ENCODE measurements at regions not wholly inside any gene's neighbourhood (a gene's known extent, or its start where the extent isn't known, plus 50 kb on each side); places are given as distances from the start of the nearest gene placed in this dataset.
"Not testable (repeated sequence)": the region's sequence is repeated elsewhere in the genome, so short reads cannot be mapped to it uniquely, and the experiment has no call there.

GRCh38 chr9:135307919-135308318, 171.7 kb upstream of the PPP1R26 start:
- TF ChIP-seq, protein P1, sequence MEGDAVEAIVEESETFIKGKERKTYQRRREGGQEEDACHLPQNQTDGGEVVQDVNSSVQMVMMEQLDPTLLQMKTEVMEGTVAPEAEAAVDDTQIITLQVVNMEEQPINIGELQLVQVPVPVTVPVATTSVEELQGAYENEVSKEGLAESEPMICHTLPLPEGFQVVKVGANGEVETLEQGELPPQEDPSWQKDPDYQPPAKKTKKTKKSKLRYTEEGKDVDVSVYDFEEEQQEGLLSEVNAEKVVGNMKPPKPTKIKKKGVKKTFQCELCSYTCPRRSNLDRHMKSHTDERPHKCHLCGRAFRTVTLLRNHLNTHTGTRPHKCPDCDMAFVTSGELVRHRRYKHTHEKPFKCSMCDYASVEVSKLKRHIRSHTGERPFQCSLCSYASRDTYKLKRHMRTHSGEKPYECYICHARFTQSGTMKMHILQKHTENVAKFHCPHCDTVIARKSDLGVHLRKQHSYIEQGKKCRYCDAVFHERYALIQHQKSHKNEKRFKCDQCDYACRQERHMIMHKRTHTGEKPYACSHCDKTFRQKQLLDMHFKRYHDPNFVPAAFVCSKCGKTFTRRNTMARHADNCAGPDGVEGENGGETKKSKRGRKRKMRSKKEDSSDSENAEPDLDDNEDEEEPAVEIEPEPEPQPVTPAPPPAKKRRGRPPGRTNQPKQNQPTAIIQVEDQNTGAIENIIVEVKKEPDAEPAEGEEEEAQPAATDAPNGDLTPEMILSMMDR (IDR thresholded peaks at IDR 0.05), result not testable (repeated sequence)
- TF ChIP-seq POLR2A, POLR2AphosphoS5, EP300 (IDR thresholded peaks at IDR 0.05): not testable (repeated sequence)

All from stomach (tissue), 4 donors.